Muscle layer of colon (tissue), 2 donors: ENCODE measurements at regions not wholly inside any gene's neighbourhood (a gene's known extent, or its start where the extent isn't known, plus 50 kb on each side); places are given as distances from the start of the nearest gene placed in this dataset.

Experiments used
- H3K27ac ChIP-seq: one replicate; pipeline ENCODE4 v1.7.0; 2013; ENCODE audit warnings: low read depth, mild to moderate bottlenecking, low read length, moderate library complexity
- H3K27me3 ChIP-seq, 2 donors: one replicate each; pipeline ENCODE4 v1.7.0; 2013; ENCODE audit warnings: low read length in 2 of 2, mild to moderate bottlenecking in 2 of 2; ENCODE audit not compliant: insufficient read depth in 2 of 2, control insufficient read depth in 1 of 2
- H3K36me3 ChIP-seq: one replicate; pipeline ENCODE4 v1.7.0; 2013; ENCODE audit warnings: mild to moderate bottlenecking, low read length; ENCODE audit not compliant: insufficient read depth
- H3K4me1 ChIP-seq: one replicate; pipeline ENCODE4 v1.7.0; 2013; ENCODE audit warnings: mild to moderate bottlenecking, low read length; ENCODE audit not compliant: insufficient read depth
- H3K4me3 ChIP-seq, 2 donors: one replicate each; pipeline ENCODE4 v1.7.0; 2013; ENCODE audit warnings: low read length in 2 of 2, low read depth in 1 of 2, mild to moderate bottlenecking in 1 of 2, moderate library complexity in 1 of 2
- H3K9ac ChIP-seq: one replicate; pipeline ENCODE4 v1.7.0; 2013; ENCODE audit warnings: low read length
- H3K9me3 ChIP-seq: one replicate; pipeline ENCODE4 v1.7.0; 2013; ENCODE audit warnings: mild to moderate bottlenecking, low read length
- donor health status: abdominal sarcoma.
- donor health status: Adenocarcinoma of cecum.

GRCh38 chr1:185600641-185601040 lies 133.6 kb upstream of the HMCN1 start:
- Histone ChIP-seq H3K4me1 (no peaks in the 10 kb centered on the region), H3K9me3 (no peaks in the 10 kb centered on the region), H3K27me3 (no peaks in the 10 kb centered on the region), H3K4me3 (no peak overlapping the region), H3K27ac (no peak overlapping the region), H3K9ac (no peak overlapping the region), H3K36me3 (no peaks in the 10 kb centered on the region)

- H3K9me3 ChIP-seq: no peaks in the 10 kb centered on the region
- H3K4me3 ChIP-seq: no peak overlapping the region
- H3K27me3 ChIP-seq: no peaks in the 10 kb centered on the region
- H3K27ac ChIP-seq: no peak overlapping the region
- no peaks in the 10 kb centered on the region for H3K4me1 ChIP-seq
- H3K36me3 ChIP-seq: no peaks in the 10 kb centered on the region
- no peak overlapping the region for H3K9ac ChIP-seq
Measured at GRCh38 chr1:185598332-185598731, 135.9 kb upstream of the HMCN1 start.

GRCh38 chr1:185595835-185596667 lies 138.1 kb upstream of the HMCN1 start:
- Histone ChIP-seq H3K9ac (no peak overlapping the region), H3K27me3 (no peaks in the 10 kb centered on the region), H3K36me3 (no peaks in the 10 kb centered on the region), H3K9me3 (no peaks in the 10 kb centered on the region), H3K27ac (no peak overlapping the region), H3K4me1 (no peaks in the 10 kb centered on the region), H3K4me3 (no peak overlapping the region)

- Histone ChIP-seq H3K27me3 (no peaks in the 10 kb centered on the region), H3K4me3 (no peak overlapping the region), H3K36me3 (no peaks in the 10 kb centered on the region), H3K27ac (no peak overlapping the region), H3K4me1 (no peaks in the 10 kb centered on the region), H3K9me3 (no peaks in the 10 kb centered on the region), H3K9ac (no peak overlapping the region)
Measured at GRCh38 chr1:185594786-185595410, 139.3 kb upstream of the HMCN1 start.

- no peak overlapping the region for H3K27ac ChIP-seq
Measured at GRCh38 chr1:185593271-185593670, 140.9 kb upstream of the HMCN1 start.

GRCh38 chr1:185585770-185586169 lies 148.4 kb upstream of the HMCN1 start:
- no peak overlapping the region for H3K27ac ChIP-seq
- H3K9ac ChIP-seq: no peak overlapping the region
- no peaks in the 10 kb centered on the region for H3K9me3 ChIP-seq
- no peaks in the 10 kb centered on the region for H3K36me3 ChIP-seq
- no peaks in the 10 kb centered on the region for H3K4me1 ChIP-seq
- no peaks in the 10 kb centered on the region for H3K27me3 ChIP-seq
- H3K4me3 ChIP-seq: no peak overlapping the region

More at GRCh38 chr1:185593271-185593670, 140.9 kb upstream of the HMCN1 start:
- Histone ChIP-seq H3K9me3 (no peaks in the 10 kb centered on the region), H3K9ac (no peak overlapping the region), H3K4me3 (no peak overlapping the region), H3K4me1 (no peaks in the 10 kb centered on the region), H3K27me3 (no peaks in the 10 kb centered on the region), H3K36me3 (no peaks in the 10 kb centered on the region)

GRCh38 chr1:185581961-185582725 lies 152.0 kb upstream of the HMCN1 start:
- Histone ChIP-seq H3K9ac (no peak overlapping the region), H3K27me3 (no peaks in the 10 kb centered on the region), H3K4me3 (no peak overlapping the region), H3K27ac (no peak overlapping the region), H3K36me3 (no peaks in the 10 kb centered on the region), H3K9me3 (no peaks in the 10 kb centered on the region), H3K4me1 (no peaks in the 10 kb centered on the region)

GRCh38 chr1:185581020-185581419 lies 153.2 kb upstream of the HMCN1 start:
- no peaks in the 10 kb centered on the region for H3K9me3 ChIP-seq
- H3K27me3 ChIP-seq: no peaks in the 10 kb centered on the region
- no peak overlapping the region for H3K4me3 ChIP-seq
- no peak overlapping the region for H3K27ac ChIP-seq
- no peaks in the 10 kb centered on the region for H3K36me3 ChIP-seq
- H3K4me1 ChIP-seq: no peaks in the 10 kb centered on the region
- no peak overlapping the region for H3K9ac ChIP-seq

GRCh38 chr1:185578293-185578692 lies 155.9 kb upstream of the HMCN1 start:
- H3K9me3 ChIP-seq: no peaks in the 10 kb centered on the region
- H3K27ac ChIP-seq: no peak overlapping the region
- H3K27me3 ChIP-seq: no peaks in the 10 kb centered on the region
- no peak overlapping the region for H3K9ac ChIP-seq
- H3K4me3 ChIP-seq: no peak overlapping the region
- no peaks in the 10 kb centered on the region for H3K4me1 ChIP-seq
- no peaks in the 10 kb centered on the region for H3K36me3 ChIP-seq

GRCh38 chr1:185574139-185574875 lies 159.9 kb upstream of the HMCN1 start:
- H3K4me1 ChIP-seq: no peaks in the 10 kb centered on the region
- H3K27me3 ChIP-seq: no peaks in the 10 kb centered on the region
- H3K27ac ChIP-seq: no peak overlapping the region
- H3K9ac ChIP-seq: no peak overlapping the region
- H3K9me3 ChIP-seq: no peaks in the 10 kb centered on the region
- no peak overlapping the region for H3K4me3 ChIP-seq
- no peaks in the 10 kb centered on the region for H3K36me3 ChIP-seq

- Histone ChIP-seq H3K36me3 (no peaks in the 10 kb centered on the region), H3K9ac (no peak overlapping the region), H3K4me3 (no peak overlapping the region), H3K27ac (no peak overlapping the region), H3K9me3 (no peaks in the 10 kb centered on the region), H3K4me1 (no peaks in the 10 kb centered on the region), H3K27me3 (no peaks in the 10 kb centered on the region)
Measured at GRCh38 chr1:185573677-185574076, 160.5 kb upstream of the HMCN1 start.
